Sciatic nerve (tissue), 2 donors: ENCODE measurements at regions not wholly inside any gene's neighbourhood (a gene's known extent, or its start where the extent isn't known, plus 50 kb on each side); places are given as distances from the start of the nearest gene placed in this dataset.
"Not testable (repeated sequence)": the region's sequence is repeated elsewhere in the genome, so short reads cannot be mapped to it uniquely, and the experiment has no call there.

Experiments used
- ATAC-seq: fragments of 200-7000 bp; cut with Tn5 transposase; one replicate; pipeline ENCODE4 v1.9.1; 2020; ENCODE audit warnings: mild to moderate bottlenecking, moderate library complexity
- DNase-seq: peaks from one replicate; pipeline ENCODE4 v3.0.0-alpha.2; 2020; ENCODE audit warnings: low spot score
- intact Hi-C: fragments of 100-400 bp; cut with DNase I; formaldehyde crosslinking; loops from one replicate; pipeline ENCODE4 v1.14.2; 2022
- donor health status: DM: no; HTN: no; CAD: no.
- donor health status: DM: no; HTN: no; CAD: no.

- intact Hi-C loops: no loop called here
- DNase-seq (no peak), ATAC-seq (no peak)
Measured at GRCh38 chr2:167365216-167365615, 476.9 kb downstream of the XIRP2 start.

- DNase-seq: no peak
- ATAC-seq: no peak
- intact Hi-C loops: no loop called here
Measured at GRCh38 chr2:167361426-167361825, 473.1 kb downstream of the XIRP2 start.

DNA sequence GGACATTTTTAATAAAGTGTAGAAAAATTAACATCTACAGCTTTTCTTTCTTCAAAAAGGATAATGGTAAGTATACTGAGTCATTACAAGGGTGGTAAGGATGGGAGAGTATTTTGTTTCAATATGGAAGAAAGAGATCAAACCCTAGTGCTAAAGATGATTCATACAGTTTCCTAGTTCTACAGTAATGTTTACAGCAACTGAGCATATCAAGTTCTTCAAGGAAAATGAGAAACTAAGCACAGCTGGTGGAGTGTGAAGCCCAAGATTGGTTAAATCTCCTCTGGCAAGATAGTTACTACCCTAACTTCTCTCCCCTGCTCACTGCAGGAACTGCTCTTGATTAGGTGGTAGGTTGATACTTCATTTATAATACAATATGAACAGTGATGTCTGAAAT lies 467.5 kb downstream of the XIRP2 start:
- ATAC-seq: no peak
- DNase-seq: no peak
- intact Hi-C loops: no loop called here

- intact Hi-C loops: no loop called here
- no peak for ATAC-seq
- no peak for DNase-seq
Measured at GRCh38 chr2:167353605-167354280, 465.5 kb downstream of the XIRP2 start.

- intact Hi-C loops: no loop called here
- ATAC-seq (no peak), DNase-seq (no peak)
Measured at GRCh38 chr2:167345559-167345958, 457.3 kb downstream of the XIRP2 start.

DNA sequence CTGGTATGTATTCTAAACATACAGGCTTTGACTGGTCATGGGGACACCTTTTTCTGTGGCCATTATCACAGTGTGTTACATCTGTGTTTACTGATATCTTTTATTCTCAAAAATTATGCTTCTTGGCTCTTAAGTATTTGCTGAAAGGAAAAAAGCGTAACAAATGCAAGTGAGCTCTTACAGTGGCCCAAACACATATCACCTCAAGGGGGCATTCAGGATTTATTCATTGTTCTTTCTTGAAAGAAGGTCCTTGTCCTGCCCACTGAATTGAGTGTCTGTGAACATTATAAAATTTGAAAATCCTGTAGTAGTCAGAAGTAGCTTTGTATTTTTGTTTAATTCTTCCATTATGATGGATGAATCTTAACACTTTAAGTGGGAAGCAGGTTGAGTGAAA lies 454.5 kb downstream of the XIRP2 start:
- DNase-seq: no peak
- intact Hi-C loops: no loop called here
- ATAC-seq: peak; percentile 48

- DNase-seq (no peak), ATAC-seq (no peak)
- intact Hi-C loops: no loop called here
Measured at GRCh38 chr2:167340322-167340721, 452.0 kb downstream of the XIRP2 start.

- intact Hi-C loops: no loop called here
- ATAC-seq: no peak
- DNase-seq: no peak
Measured at GRCh38 chr2:167336213-167336612, 447.9 kb downstream of the XIRP2 start.

- intact Hi-C loops: no loop called here
- ATAC-seq: no peak
Measured at GRCh38 chr2:167335541-167335992, 447.3 kb downstream of the XIRP2 start.

GRCh38 chr2:167334146-167334742 lies 446.0 kb downstream of the XIRP2 start:
- ATAC-seq: no peak
- DNase-seq: no peak
- intact Hi-C loops: no loop called here

More at GRCh38 chr2:167335541-167335992, 447.3 kb downstream of the XIRP2 start:
- DNase-seq: no peak

DNA sequence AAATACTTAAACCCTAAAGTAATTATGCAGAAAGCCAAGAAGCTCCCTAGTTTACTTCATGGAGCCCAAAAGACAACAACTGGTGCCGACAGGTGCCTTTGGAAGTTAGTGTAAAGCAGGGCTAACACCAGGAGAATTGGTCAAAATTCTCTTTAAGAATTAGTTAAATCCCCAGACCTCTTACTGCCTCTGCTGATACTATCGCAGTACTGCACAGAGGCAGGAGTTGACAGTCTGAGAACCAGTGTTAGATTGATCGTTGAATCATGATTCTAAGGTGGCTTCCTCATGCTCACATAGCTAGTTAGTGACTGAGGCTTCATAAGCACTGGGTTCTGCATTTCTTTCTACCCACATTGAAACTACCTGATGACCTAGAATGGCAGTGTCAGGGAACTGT lies 445.0 kb downstream of the XIRP2 start:
- no peak for ATAC-seq
- intact Hi-C loops: no loop called here
- no peak for DNase-seq

DNA sequence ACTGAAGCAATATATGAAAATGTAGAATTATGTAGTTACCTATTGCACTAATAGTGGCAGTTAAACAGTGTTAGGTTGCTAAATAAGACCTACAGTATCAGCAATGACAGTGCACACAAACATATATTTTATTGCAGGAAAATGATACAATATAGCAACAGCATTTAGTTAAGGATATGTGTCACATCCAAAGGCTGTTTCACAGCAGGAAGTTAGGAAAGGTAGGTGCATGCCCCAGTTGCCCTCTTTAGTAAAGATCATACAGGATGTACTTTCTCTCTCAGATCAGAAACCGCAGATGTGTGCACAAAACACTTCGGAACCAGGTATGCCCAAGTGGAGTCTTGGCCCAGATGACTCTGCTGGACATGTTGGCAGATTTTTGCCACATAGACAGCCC lies 444.1 kb downstream of the XIRP2 start:
- DNase-seq (no peak), ATAC-seq (no peak)
- intact Hi-C loops: no loop called here

DNA sequence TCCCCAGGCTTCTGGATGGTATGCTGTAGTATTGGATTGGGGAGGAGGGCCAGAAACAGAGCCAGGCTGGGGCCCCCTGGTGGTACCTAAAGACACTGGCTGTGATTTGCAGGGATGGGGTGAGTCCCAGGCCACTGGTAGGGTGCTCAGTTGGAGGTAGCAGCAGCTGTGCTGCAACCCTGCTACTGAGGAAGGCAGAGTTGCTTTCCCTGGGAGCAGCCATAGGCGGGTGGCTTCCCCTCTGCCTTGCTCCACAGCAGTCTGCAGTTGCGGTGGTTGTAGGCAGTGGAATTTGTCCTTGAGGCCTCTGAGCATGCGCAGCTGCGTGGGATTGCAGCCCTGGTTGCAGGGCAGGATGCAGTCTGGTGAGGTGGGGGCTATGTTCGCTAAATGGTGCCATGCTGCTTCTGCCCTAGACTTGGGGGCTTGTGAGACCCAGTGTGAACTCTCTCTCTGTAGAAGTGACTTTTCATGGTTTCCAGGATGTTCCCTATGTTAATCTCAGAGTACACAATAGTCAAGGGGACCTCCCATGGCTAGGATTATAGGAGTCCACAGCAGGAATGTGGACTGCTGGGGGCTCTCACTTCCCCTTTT lies 443.5 kb downstream of the XIRP2 start:
- DNase-seq (no peak), ATAC-seq (no peak)
- intact Hi-C loops: no loop called here

DNA sequence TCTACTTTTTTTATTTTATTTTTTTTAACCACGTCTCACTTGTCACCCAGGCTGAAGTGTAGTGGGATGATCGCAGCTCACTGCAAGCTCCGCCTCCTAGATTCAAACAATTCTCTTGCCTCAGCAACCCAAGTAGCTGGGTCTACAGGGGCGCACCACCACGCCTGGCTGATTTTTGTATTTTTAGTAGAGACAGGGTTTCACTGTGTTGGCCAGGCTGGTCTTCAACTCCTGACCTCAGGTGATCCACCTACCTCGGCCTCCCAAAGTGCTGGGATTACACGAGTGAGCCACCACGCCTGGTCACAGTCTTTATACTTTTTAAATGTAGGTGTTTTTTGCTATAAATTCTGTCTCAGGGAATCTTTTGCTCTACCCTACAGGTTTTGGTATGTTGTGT lies 440.5 kb downstream of the XIRP2 start:
- ATAC-seq, intact Hi-C loops, DNase-seq: not testable (repeated sequence)

DNA sequence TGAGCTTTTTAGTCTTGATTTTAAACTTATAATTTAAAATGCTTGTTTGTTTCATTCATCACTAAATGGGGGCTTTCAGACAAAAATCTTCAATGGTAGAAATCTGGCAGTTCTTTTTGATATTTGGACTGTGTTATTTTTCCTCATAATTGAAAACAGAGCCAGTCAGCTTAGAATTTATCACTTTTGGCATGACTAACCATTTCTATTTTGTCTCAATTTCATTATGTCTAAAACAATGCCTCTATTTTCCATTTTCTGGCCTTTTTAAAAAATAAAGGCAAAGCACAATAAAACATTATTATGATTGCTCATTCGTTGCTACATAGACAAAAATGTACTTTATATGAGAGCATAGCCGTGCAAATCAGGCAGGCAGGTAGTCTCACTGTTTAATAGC lies 434.5 kb downstream of the XIRP2 start:
- intact Hi-C loops: no loop called here
- no peak for ATAC-seq
- DNase-seq: no peak

- intact Hi-C loops: no loop called here
- ATAC-seq (no peak), DNase-seq (no peak)
Measured at GRCh38 chr2:167318581-167318980, 430.3 kb downstream of the XIRP2 start.

GRCh38 chr2:167310442-167310841 lies 422.2 kb downstream of the XIRP2 start:
- intact Hi-C loops: no loop called here
- ATAC-seq (no peak), DNase-seq (no peak)
